BLaER1 (cell line): ENCODE measurements at regions not wholly inside any gene's neighbourhood (a gene's known extent, or its start where the extent isn't known, plus 50 kb on each side); places are given as distances from the start of the nearest gene placed in this dataset.
"Not testable (repeated sequence)": the region's sequence is repeated elsewhere in the genome, so short reads cannot be mapped to it uniquely, and the experiment has no call there.

Experiments used
- H3K27ac ChIP-seq: shearing (Covaris generic); formaldehyde crosslinking; 2 replicates; pipeline ENCODE4 v1.8.1; 2022
- H3K27me3 ChIP-seq: shearing (Covaris generic); formaldehyde crosslinking; 2 replicates; pipeline ENCODE4 v1.8.1; 2022
- H3K36me3 ChIP-seq: shearing (Covaris generic); formaldehyde crosslinking; 2 replicates; pipeline ENCODE4 v1.8.1; 2022
- H3K4me1 ChIP-seq: shearing (Covaris generic); formaldehyde crosslinking; 2 replicates; pipeline ENCODE4 v1.8.1; 2022
- H3K4me2 ChIP-seq: shearing (Covaris generic); formaldehyde crosslinking; 2 replicates; pipeline ENCODE4 v1.8.1; 2022
- H3K4me3 ChIP-seq: shearing (Covaris generic); formaldehyde crosslinking; 2 replicates; pipeline ENCODE4 v1.8.1; 2022
- H3K9ac ChIP-seq: shearing (Covaris generic); formaldehyde crosslinking; 2 replicates; pipeline ENCODE4 v1.8.1; 2022
- H3K9me3 ChIP-seq: shearing (Covaris generic); formaldehyde crosslinking; 2 replicates; pipeline ENCODE4 v1.8.1; 2022
- H4K20me1 ChIP-seq: shearing (Covaris generic); formaldehyde crosslinking; 2 replicates; pipeline ENCODE4 v1.8.1; 2022
- Cebpa-rat ChIP-seq: shearing (Covaris generic); IDR thresholded peaks from 2 replicates; pipeline ENCODE4 v1.8.1; 2022

- H3K27ac ChIP-seq, result no peak overlapping the region
- H3K4me3 ChIP-seq, result no peak overlapping the region
- H3K36me3 ChIP-seq, result no peaks in the 10 kb centered on the region
- peaks cover 4% of the 10 kb centered on the region; the same call in 1 of the 2 replicates for H3K9me3 ChIP-seq
- no peak overlapping the region for H3K4me2 ChIP-seq
- TF ChIP-seq Cebpa-rat, result no peak
- no peaks in the 10 kb centered on the region for H3K27me3 ChIP-seq
- no peaks in the 10 kb centered on the region for H3K4me1 ChIP-seq
- no peaks in the 10 kb centered on the region for H4K20me1 ChIP-seq
- no peak overlapping the region for H3K9ac ChIP-seq
Observed at GRCh38 chr18:22813648-22814328, 119.3 kb upstream of the RBBP8 start.

- no peak overlapping the region for H3K27ac ChIP-seq
- H3K4me3 ChIP-seq, result no peak overlapping the region
- H4K20me1 ChIP-seq, result no peaks in the 10 kb centered on the region
- TF ChIP-seq Cebpa-rat, result no peak
- no peak overlapping the region for H3K4me2 ChIP-seq
- H3K9me3 ChIP-seq, result peaks cover 4% of the 10 kb centered on the region; the same call in 1 of the 2 replicates
- H3K4me1 ChIP-seq, result no peaks in the 10 kb centered on the region
- no peak overlapping the region for H3K9ac ChIP-seq
- H3K36me3 ChIP-seq, result no peaks in the 10 kb centered on the region
- no peaks in the 10 kb centered on the region for H3K27me3 ChIP-seq
Observed at GRCh38 chr18:22814329-22814703, 118.8 kb upstream of the RBBP8 start.

GRCh38 chr18:22816266-22817176, 116.6 kb upstream of the RBBP8 start:
- Histone ChIP-seq H4K20me1 (no peaks in the 10 kb centered on the region), H3K4me2 (no peak overlapping the region), H3K4me1 (no peaks in the 10 kb centered on the region), H3K27me3 (no peaks in the 10 kb centered on the region), H3K36me3 (no peaks in the 10 kb centered on the region), H3K9me3 (peaks cover 4% of the 10 kb centered on the region; the same call in 1 of the 2 replicates), H3K9ac (no peak overlapping the region), H3K4me3 (no peak overlapping the region), H3K27ac (no peak overlapping the region)
- no peak for TF ChIP-seq Cebpa-rat

- Histone ChIP-seq H3K36me3 (no peaks in the 10 kb centered on the region), H3K9me3 (peaks cover 4% of the 10 kb centered on the region; the same call in 1 of the 2 replicates), H3K4me2 (no peak overlapping the region), H3K4me1 (no peaks in the 10 kb centered on the region), H3K27ac (no peak overlapping the region), H3K27me3 (no peaks in the 10 kb centered on the region), H3K4me3 (no peak overlapping the region), H3K9ac (no peak overlapping the region), H4K20me1 (no peaks in the 10 kb centered on the region)
- no peak for TF ChIP-seq Cebpa-rat
Observed at GRCh38 chr18:22817844-22818243, 115.3 kb upstream of the RBBP8 start.

- no peaks in the 10 kb centered on the region for H3K27me3 ChIP-seq
- no peak overlapping the region for H3K4me2 ChIP-seq
- no peak overlapping the region for H3K4me3 ChIP-seq
- no peak overlapping the region for H3K27ac ChIP-seq
- no peaks in the 10 kb centered on the region for H3K4me1 ChIP-seq
- H3K9me3 ChIP-seq, result no peaks in the 10 kb centered on the region
- TF ChIP-seq Cebpa-rat, result no peak
- H4K20me1 ChIP-seq, result no peaks in the 10 kb centered on the region
- H3K9ac ChIP-seq, result no peak overlapping the region
- no peaks in the 10 kb centered on the region for H3K36me3 ChIP-seq
Observed at GRCh38 chr18:22822024-22822423, 111.1 kb upstream of the RBBP8 start.

- TF ChIP-seq Cebpa-rat, result no peak
Observed at GRCh38 chr18:22822841-22823508, 110.2 kb upstream of the RBBP8 start.

GRCh38 chr18:22826726-22827125, 106.4 kb upstream of the RBBP8 start:
- no peaks in the 10 kb centered on the region for H3K36me3 ChIP-seq
- no peaks in the 10 kb centered on the region for H3K27me3 ChIP-seq
- no peak overlapping the region for H3K27ac ChIP-seq
- H4K20me1 ChIP-seq, result no peaks in the 10 kb centered on the region
- no peaks in the 10 kb centered on the region for H3K9me3 ChIP-seq
- TF ChIP-seq Cebpa-rat, result no peak
- no peak overlapping the region for H3K4me2 ChIP-seq
- no peak overlapping the region for H3K9ac ChIP-seq
- H3K4me1 ChIP-seq, result no peaks in the 10 kb centered on the region
- no peak overlapping the region for H3K4me3 ChIP-seq

More at GRCh38 chr18:22822841-22823508, 110.2 kb upstream of the RBBP8 start:
- Histone ChIP-seq H3K4me3 (no peak overlapping the region), H3K4me1 (no peaks in the 10 kb centered on the region), H4K20me1 (no peaks in the 10 kb centered on the region), H3K9me3 (no peaks in the 10 kb centered on the region), H3K9ac (no peak overlapping the region), H3K27me3 (no peaks in the 10 kb centered on the region), H3K4me2 (no peak overlapping the region), H3K36me3 (no peaks in the 10 kb centered on the region), H3K27ac (no peak overlapping the region)

- Histone ChIP-seq H3K36me3 (no peaks in the 10 kb centered on the region), H4K20me1 (no peaks in the 10 kb centered on the region), H3K4me2 (no peak overlapping the region), H3K4me1 (no peaks in the 10 kb centered on the region), H3K9ac (no peak overlapping the region), H3K27me3 (no peaks in the 10 kb centered on the region), H3K9me3 (no peaks in the 10 kb centered on the region), H3K4me3 (no peak overlapping the region), H3K27ac (no peak overlapping the region)
- TF ChIP-seq Cebpa-rat, result 0 out of 2 replicates have a peak, but pooled peaks have one; percentile 36
Observed at GRCh38 chr18:22827216-22827615, 105.9 kb upstream of the RBBP8 start.

GRCh38 chr18:22827741-22828140, 105.4 kb upstream of the RBBP8 start:
- H3K9ac ChIP-seq, result no peak overlapping the region
- no peak overlapping the region for H3K27ac ChIP-seq
- no peaks in the 10 kb centered on the region for H3K36me3 ChIP-seq
- no peak for TF ChIP-seq Cebpa-rat
- no peaks in the 10 kb centered on the region for H3K4me1 ChIP-seq
- no peaks in the 10 kb centered on the region for H4K20me1 ChIP-seq
- no peak overlapping the region for H3K4me2 ChIP-seq
- H3K27me3 ChIP-seq, result no peaks in the 10 kb centered on the region
- H3K9me3 ChIP-seq, result no peaks in the 10 kb centered on the region
- H3K4me3 ChIP-seq, result no peak overlapping the region

- Histone ChIP-seq H3K27me3 (no peaks in the 10 kb centered on the region), H3K4me3 (no peak overlapping the region), H3K4me2 (no peak overlapping the region), H3K9ac (no peak overlapping the region), H3K4me1 (no peaks in the 10 kb centered on the region), H3K36me3 (no peaks in the 10 kb centered on the region), H4K20me1 (no peaks in the 10 kb centered on the region), H3K9me3 (no peaks in the 10 kb centered on the region), H3K27ac (no peak overlapping the region)
- no peak for TF ChIP-seq Cebpa-rat
Observed at GRCh38 chr18:22828171-22828570, 105.0 kb upstream of the RBBP8 start.

GRCh38 chr18:22828583-22828982, 104.5 kb upstream of the RBBP8 start:
- not testable (repeated sequence) for H3K9ac ChIP-seq, H3K27ac ChIP-seq, H4K20me1 ChIP-seq, H3K4me3 ChIP-seq, H3K36me3 ChIP-seq, H3K9me3 ChIP-seq, H3K27me3 ChIP-seq, H3K4me1 ChIP-seq, H3K4me2 ChIP-seq
